ENCODE measurements at regions not wholly inside any gene's neighbourhood (a gene's known extent, or its start where the extent isn't known, plus 50 kb on each side); places are given as distances from the start of the nearest gene placed in this dataset.

- DNase-seq (ENCODE audit: low read depth in 1 of 2, low spot score in 1 of 2) = no peak
- no peak for TF ChIP-seq JUND (IDR thresholded peaks at IDR 0.05; ENCODE audit: low read depth)
- in situ Hi-C loops (cut with HindIII; ENCODE audit: low pct_unique_long_range_greater_than_20kb, low sequenced_read_pairs) = no loop called here
These were observed 1061.1 kb downstream of the SORCS3 start for GRCh38 chr10:105702211-105702610.

- DNase-seq (ENCODE audit: low read depth in 1 of 2, low spot score in 1 of 2) = no peak
- no peak for TF ChIP-seq JUND (IDR thresholded peaks at IDR 0.05; ENCODE audit: low read depth)
- in situ Hi-C loops (cut with HindIII; ENCODE audit: low pct_unique_long_range_greater_than_20kb, low sequenced_read_pairs) = no loop called here
These were observed 1059.1 kb downstream of the SORCS3 start for GRCh38 chr10:105700218-105700617.

- no peak for TF ChIP-seq JUND (IDR thresholded peaks at IDR 0.05; ENCODE audit: low read depth)
- DNase-seq (ENCODE audit: low read depth in 1 of 2, low spot score in 1 of 2) = no peak
- in situ Hi-C loops (cut with HindIII; ENCODE audit: low pct_unique_long_range_greater_than_20kb, low sequenced_read_pairs) = no loop called here
These were observed 1058.4 kb downstream of the SORCS3 start for GRCh38 chr10:105699504-105699903.

- DNase-seq (ENCODE audit: low read depth in 1 of 2, low spot score in 1 of 2) = no peak
- no peak for TF ChIP-seq JUND (IDR thresholded peaks at IDR 0.05; ENCODE audit: low read depth)
- in situ Hi-C loops (cut with HindIII; ENCODE audit: low pct_unique_long_range_greater_than_20kb, low sequenced_read_pairs) = no loop called here
These were observed 1057.5 kb downstream of the SORCS3 start for GRCh38 chr10:105698592-105698991.

GRCh38 chr10:105697290-105697780 lies 1056.2 kb downstream of the SORCS3 start:
- in situ Hi-C loops (cut with HindIII; ENCODE audit: low pct_unique_long_range_greater_than_20kb, low sequenced_read_pairs) = no loop called here
- no peak for DNase-seq (ENCODE audit: low read depth in 1 of 2, low spot score in 1 of 2)
- TF ChIP-seq JUND (IDR thresholded peaks at IDR 0.05; ENCODE audit: low read depth) = no peak

GRCh38 chr10:105691811-105692210 lies 1050.7 kb downstream of the SORCS3 start:
- DNase-seq (ENCODE audit: low read depth in 1 of 2, low spot score in 1 of 2) = no peak
- no peak for TF ChIP-seq JUND (IDR thresholded peaks at IDR 0.05; ENCODE audit: low read depth)
- in situ Hi-C loops (cut with HindIII; ENCODE audit: low pct_unique_long_range_greater_than_20kb, low sequenced_read_pairs) = no loop called here

- DNase-seq (ENCODE audit: low read depth in 1 of 2, low spot score in 1 of 2) = no peak
- TF ChIP-seq JUND (IDR thresholded peaks at IDR 0.05; ENCODE audit: low read depth) = no peak
- in situ Hi-C loops (cut with HindIII; ENCODE audit: low pct_unique_long_range_greater_than_20kb, low sequenced_read_pairs) = no loop called here
These were observed 1041.8 kb downstream of the SORCS3 start for GRCh38 chr10:105682911-105683310.

GRCh38 chr10:105681051-105681450 lies 1040.0 kb downstream of the SORCS3 start:
- no peak for TF ChIP-seq JUND (IDR thresholded peaks at IDR 0.05; ENCODE audit: low read depth)
- no peak for DNase-seq (ENCODE audit: low read depth in 1 of 2, low spot score in 1 of 2)
- in situ Hi-C loops (cut with HindIII; ENCODE audit: low pct_unique_long_range_greater_than_20kb, low sequenced_read_pairs) = no loop called here

- in situ Hi-C loops (cut with HindIII; ENCODE audit: low pct_unique_long_range_greater_than_20kb, low sequenced_read_pairs) = no loop called here
- no peak for TF ChIP-seq JUND (IDR thresholded peaks at IDR 0.05; ENCODE audit: low read depth)
- no peak for DNase-seq (ENCODE audit: low read depth in 1 of 2, low spot score in 1 of 2)
These were observed 1038.7 kb downstream of the SORCS3 start for GRCh38 chr10:105679781-105680180.

- no peak for TF ChIP-seq JUND (IDR thresholded peaks at IDR 0.05; ENCODE audit: low read depth)
- in situ Hi-C loops (cut with HindIII; ENCODE audit: low pct_unique_long_range_greater_than_20kb, low sequenced_read_pairs) = no loop called here
- DNase-seq (ENCODE audit: low read depth in 1 of 2, low spot score in 1 of 2) = no peak
These were observed 1034.2 kb downstream of the SORCS3 start for GRCh38 chr10:105675333-105675732.

GRCh38 chr10:105674448-105674847 lies 1033.4 kb downstream of the SORCS3 start:
- in situ Hi-C loops (cut with HindIII; ENCODE audit: low pct_unique_long_range_greater_than_20kb, low sequenced_read_pairs) = no loop called here
- no peak for DNase-seq (ENCODE audit: low read depth in 1 of 2, low spot score in 1 of 2)
- no peak for TF ChIP-seq JUND (IDR thresholded peaks at IDR 0.05; ENCODE audit: low read depth)

GRCh38 chr10:105658696-105659095 lies 1017.6 kb downstream of the SORCS3 start:
- no peak for TF ChIP-seq JUND (IDR thresholded peaks at IDR 0.05; ENCODE audit: low read depth)
- no peak for DNase-seq (ENCODE audit: low read depth in 1 of 2, low spot score in 1 of 2)
- in situ Hi-C loops (cut with HindIII; ENCODE audit: low pct_unique_long_range_greater_than_20kb, low sequenced_read_pairs) = no loop called here

GRCh38 chr10:105656856-105657255 lies 1015.8 kb downstream of the SORCS3 start:
- no peak for DNase-seq (ENCODE audit: low read depth in 1 of 2, low spot score in 1 of 2)
- TF ChIP-seq JUND (IDR thresholded peaks at IDR 0.05; ENCODE audit: low read depth) = no peak
- in situ Hi-C loops (cut with HindIII; ENCODE audit: low pct_unique_long_range_greater_than_20kb, low sequenced_read_pairs) = no loop called here

- no peak for DNase-seq (ENCODE audit: low read depth in 1 of 2, low spot score in 1 of 2)
- in situ Hi-C loops (cut with HindIII; ENCODE audit: low pct_unique_long_range_greater_than_20kb, low sequenced_read_pairs) = no loop called here
- no peak for TF ChIP-seq JUND (IDR thresholded peaks at IDR 0.05; ENCODE audit: low read depth)
These were observed 1009.2 kb downstream of the SORCS3 start for GRCh38 chr10:105650306-105650705.

All from T47D (cell line).